Neural cell (in vitro differentiated cells): ENCODE measurements at regions not wholly inside any gene's neighbourhood (a gene's known extent, or its start where the extent isn't known, plus 50 kb on each side); places are given as distances from the start of the nearest gene placed in this dataset.

Source experiments
- H2AFZ ChIP-seq: fragments of 200-600, 300-800 bp; sonication (generic), shearing (Covaris generic); 2 replicates; pipeline ENCODE4 v1.6.0; 2014; ENCODE audit warnings: low read depth, mild to moderate bottlenecking, antibody characterized with exemption, low read length, moderate library complexity
- H3F3A ChIP-seq: fragments of 200-600 bp; shearing (Covaris generic); 2 replicates; pipeline ENCODE4 v1.6.1; 2016; ENCODE audit warnings: mild to moderate bottlenecking, moderate library complexity, mixed read lengths, antibody characterized with exemption, low read length; ENCODE audit not compliant: insufficient read depth, poor library complexity, severe bottlenecking
- H3K27ac ChIP-seq: fragments of 200-600, 300-800 bp; sonication (generic), shearing (Covaris generic); 2 replicates; pipeline ENCODE4 v1.5.1; 2014; ENCODE audit warnings: mild to moderate bottlenecking, low read length, moderate library complexity
- H3K27me3 ChIP-seq: fragments of 300-800, 200-600 bp; sonication (generic), shearing (Covaris generic); 2 replicates; pipeline ENCODE4 v1.6.0; 2014; ENCODE audit warnings: mild to moderate bottlenecking, low read depth, low read length, moderate library complexity; ENCODE audit not compliant: insufficient read depth
- H3K36me3 ChIP-seq: fragments of 300-800, 200-600 bp; sonication (generic), shearing (Covaris generic); 2 replicates; pipeline ENCODE4 v1.5.1; 2014; ENCODE audit warnings: mild to moderate bottlenecking, antibody characterized with exemption, low read length, moderate library complexity; ENCODE audit not compliant: insufficient read depth
- H3K4me2 ChIP-seq: fragments of 300-800, 200-600 bp; sonication (generic), shearing (Covaris generic); 2 replicates; pipeline ENCODE4 v1.6.0; 2014; ENCODE audit warnings: mild to moderate bottlenecking, low read length
- H3K4me3 ChIP-seq: fragments of 300-800, 200-600 bp; sonication (generic), shearing (Covaris generic); 2 replicates; pipeline ENCODE4 v1.5.1; 2014; ENCODE audit warnings: mild to moderate bottlenecking, low read length, moderate library complexity
- H3K79me2 ChIP-seq: fragments of 200-600 bp; shearing (Covaris generic); replicated peaks from 2 replicates; pipeline ENCODE4 v1.6.0; 2014; ENCODE audit warnings: mild to moderate bottlenecking, low read length, moderate library complexity; ENCODE audit not compliant: insufficient read depth
- H3K9ac ChIP-seq: fragments of 300-800, 200-600 bp; sonication (generic), shearing (Covaris generic); 2 replicates; pipeline ENCODE4 v1.6.1; 2016; ENCODE audit warnings: mild to moderate bottlenecking, low read length, mixed read lengths
- H3K9me2 ChIP-seq: fragments of 200-600 bp; shearing (Covaris generic); 2 replicates; pipeline ENCODE4 v1.6.1; 2016; ENCODE audit warnings: mild to moderate bottlenecking, low read length, mixed read lengths; ENCODE audit not compliant: insufficient read depth
- H3K9me3 ChIP-seq: fragments of 200-600, 300-800 bp; sonication (generic), shearing (Covaris generic); 2 replicates; pipeline ENCODE4 v1.6.1; 2016; ENCODE audit warnings: mild to moderate bottlenecking, mixed run types, low read length, moderate library complexity, mixed read lengths
- H4K20me1 ChIP-seq: fragments of 200-600 bp; shearing (Covaris generic); 2 replicates; pipeline ENCODE4 v1.6.1; 2016; ENCODE audit warnings: mild to moderate bottlenecking, mixed run types; ENCODE audit not compliant: insufficient read depth
- EP300 ChIP-seq: fragments of 450-650 bp; conservative IDR thresholded peaks from 2 replicates; pipeline ENCODE4 v1.6.1; 2014; ENCODE audit warnings: antibody characterized with exemption, mild to moderate bottlenecking, moderate library complexity; ENCODE audit not compliant: poor library complexity, severe bottlenecking
- EZH2 ChIP-seq: fragments of 200-600, 300-800 bp; shearing (Covaris generic), sonication (generic); IDR thresholded peaks from 2 replicates; pipeline ENCODE4 v1.6.1; 2014; ENCODE audit warnings: antibody characterized with exemption, low read length, borderline replicate concordance, mild to moderate bottlenecking; ENCODE audit not compliant: insufficient read depth, poor library complexity, severe bottlenecking
- MXI1 ChIP-seq: fragments of 450-650 bp; conservative IDR thresholded peaks from 2 replicates; pipeline ENCODE4 v1.6.1; 2014; ENCODE audit warnings: antibody characterized with exemption, mild to moderate bottlenecking; ENCODE audit not compliant: poor library complexity, severe bottlenecking
- POLR2AphosphoS5 ChIP-seq: IDR thresholded peaks from 2 replicates; pipeline ENCODE4 v1.6.1; 2012
- RAD21 ChIP-seq: fragments of 450-650 bp; conservative IDR thresholded peaks from 2 replicates; pipeline ENCODE4 v1.6.1; 2014; ENCODE audit warnings: antibody characterized with exemption, mild to moderate bottlenecking, moderate library complexity
- REST ChIP-seq: IDR thresholded peaks from 2 replicates; pipeline ENCODE4 v1.6.1; 2012; ENCODE audit warnings: borderline replicate concordance
- SMC3 ChIP-seq: fragments of 450-650 bp; conservative IDR thresholded peaks from 2 replicates; pipeline ENCODE4 v1.6.1; 2014; ENCODE audit warnings: antibody characterized with exemption, mild to moderate bottlenecking, moderate library complexity; ENCODE audit not compliant: poor library complexity
- TAF1 ChIP-seq: IDR thresholded peaks from 2 replicates; pipeline ENCODE4 v1.6.1; 2012; ENCODE audit warnings: low read depth
- TF ChIP-seq, protein P1 (sequence below): fragments of 450-650 bp; IDR thresholded peaks from 2 replicates; pipeline ENCODE4 v1.5.1; 2014; ENCODE audit warnings: antibody characterized with exemption, mild to moderate bottlenecking, moderate library complexity; ENCODE audit not compliant: poor library complexity, severe bottlenecking

DNA sequence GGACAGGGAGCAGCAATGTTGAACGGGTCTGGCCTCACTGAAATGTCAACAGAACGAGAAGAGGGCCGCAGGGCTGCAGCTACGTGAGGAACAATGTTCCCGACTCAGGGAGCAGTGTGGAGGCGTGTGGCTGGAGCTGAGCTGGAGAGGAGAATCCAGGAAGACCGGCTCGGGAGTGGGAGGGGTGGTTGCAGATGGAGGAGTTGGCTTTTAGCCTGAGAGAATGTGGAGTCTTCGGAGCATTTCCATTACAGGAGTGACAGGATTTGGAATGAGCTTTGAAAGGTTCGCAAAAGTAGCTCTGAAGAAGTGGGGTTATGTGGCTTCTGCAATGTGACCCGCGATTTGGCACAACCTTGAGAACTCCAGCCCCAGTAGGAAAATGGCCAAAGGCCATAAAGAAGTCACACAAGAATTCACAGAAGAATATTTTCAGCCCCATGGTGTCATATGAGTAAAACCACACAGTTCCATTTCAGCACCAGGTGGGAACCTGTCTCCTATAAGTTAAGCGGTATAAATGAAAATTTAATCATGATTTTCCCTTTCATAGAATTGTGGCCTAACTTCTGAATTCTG is 78.8 kb upstream of the NSMCE3 start:
- Histone ChIP-seq H2AFZ (no peak overlapping the region), H3K9ac (no peak overlapping the region), H3K27ac (no peak overlapping the region)

GRCh38 chr15:29346998-29347397 is 77.4 kb upstream of the NSMCE3 start:
- no peak overlapping the region for H3K4me2 ChIP-seq
- no peak overlapping the region for H3K9ac ChIP-seq
- H3K79me2 ChIP-seq = no peaks in the 10 kb centered on the region
- TF ChIP-seq, protein P1, sequence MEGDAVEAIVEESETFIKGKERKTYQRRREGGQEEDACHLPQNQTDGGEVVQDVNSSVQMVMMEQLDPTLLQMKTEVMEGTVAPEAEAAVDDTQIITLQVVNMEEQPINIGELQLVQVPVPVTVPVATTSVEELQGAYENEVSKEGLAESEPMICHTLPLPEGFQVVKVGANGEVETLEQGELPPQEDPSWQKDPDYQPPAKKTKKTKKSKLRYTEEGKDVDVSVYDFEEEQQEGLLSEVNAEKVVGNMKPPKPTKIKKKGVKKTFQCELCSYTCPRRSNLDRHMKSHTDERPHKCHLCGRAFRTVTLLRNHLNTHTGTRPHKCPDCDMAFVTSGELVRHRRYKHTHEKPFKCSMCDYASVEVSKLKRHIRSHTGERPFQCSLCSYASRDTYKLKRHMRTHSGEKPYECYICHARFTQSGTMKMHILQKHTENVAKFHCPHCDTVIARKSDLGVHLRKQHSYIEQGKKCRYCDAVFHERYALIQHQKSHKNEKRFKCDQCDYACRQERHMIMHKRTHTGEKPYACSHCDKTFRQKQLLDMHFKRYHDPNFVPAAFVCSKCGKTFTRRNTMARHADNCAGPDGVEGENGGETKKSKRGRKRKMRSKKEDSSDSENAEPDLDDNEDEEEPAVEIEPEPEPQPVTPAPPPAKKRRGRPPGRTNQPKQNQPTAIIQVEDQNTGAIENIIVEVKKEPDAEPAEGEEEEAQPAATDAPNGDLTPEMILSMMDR = no peak
- no peak for TF ChIP-seq REST
- no peak for TF ChIP-seq POLR2AphosphoS5
- no peak for TF ChIP-seq EP300
- no peak for TF ChIP-seq EZH2
- no peak for TF ChIP-seq RAD21
- no peak for TF ChIP-seq TAF1
- H3K9me3 ChIP-seq = no peaks in the 10 kb centered on the region
- no peaks in the 10 kb centered on the region for H3F3A ChIP-seq
- no peaks in the 10 kb centered on the region for H3K36me3 ChIP-seq
- no peak overlapping the region for H3K27ac ChIP-seq
- H3K4me3 ChIP-seq = no peak overlapping the region
- H2AFZ ChIP-seq = no peak overlapping the region
- no peaks in the 10 kb centered on the region for H3K9me2 ChIP-seq
- no peaks in the 10 kb centered on the region for H3K27me3 ChIP-seq
- H4K20me1 ChIP-seq = no peaks in the 10 kb centered on the region

More for the DNA sequence above, 78.8 kb upstream of the NSMCE3 start:
- Histone ChIP-seq H3K9me2 (no peaks in the 10 kb centered on the region), H3K4me2 (no peak overlapping the region), H3F3A (peaks cover 4% of the 10 kb centered on the region), H3K36me3 (no peaks in the 10 kb centered on the region), H3K4me3 (no peak overlapping the region), H3K9me3 (no peaks in the 10 kb centered on the region), H3K27me3 (no peaks in the 10 kb centered on the region), H4K20me1 (no peaks in the 10 kb centered on the region), H3K79me2 (no peaks in the 10 kb centered on the region)
- TF ChIP-seq TAF1 (no peak), POLR2AphosphoS5 (no peak), RAD21 (no peak), MXI1 (no peak), EP300 (no peak), REST (no peak), EZH2 (no peak), SMC3 (no peak)
- TF ChIP-seq, protein P1 = no peak
